NT2/D1 (cell line): ENCODE measurements at regions not wholly inside any gene's neighbourhood (a gene's known extent, or its start where the extent isn't known, plus 50 kb on each side); places are given as distances from the start of the nearest gene placed in this dataset.

Experiments used
- DNase-seq: peaks from one replicate; pipeline ENCODE4 v3.0.0-alpha.2; 2011; ENCODE audit warnings: low read depth, low spot score
- H3K27me3 ChIP-seq: 2 replicates; pipeline ENCODE4 v1.6.0; 2011; ENCODE audit warnings: mild to moderate bottlenecking; ENCODE audit not compliant: insufficient read length, insufficient read depth
- H3K36me3 ChIP-seq: 2 replicates; pipeline ENCODE4 v1.6.1; 2011; ENCODE audit warnings: mild to moderate bottlenecking, low read length, mixed read lengths; ENCODE audit not compliant: insufficient read depth, insufficient read length
- H3K4me1 ChIP-seq: 2 replicates; pipeline ENCODE4 v1.5.1; 2011; ENCODE audit not compliant: insufficient read depth, insufficient read length
- H3K4me3 ChIP-seq: 2 replicates; pipeline ENCODE4 v1.5.1; 2011; ENCODE audit warnings: low read depth; ENCODE audit not compliant: insufficient read length
- H3K9ac ChIP-seq: 2 replicates; pipeline ENCODE4 v1.6.0; 2011; ENCODE audit warnings: low read depth; ENCODE audit not compliant: insufficient read length
- H3K9me3 ChIP-seq: 2 replicates; pipeline ENCODE4 v1.5.1; 2011; ENCODE audit warnings: mild to moderate bottlenecking, low read length; ENCODE audit not compliant: insufficient read depth
- SUZ12 ChIP-seq: IDR thresholded peaks from 2 replicates; pipeline ENCODE4 v1.6.1; 2011; ENCODE audit not compliant: insufficient read length, insufficient read depth; ENCODE audit errors: extremely low read depth
- YY1 ChIP-seq: IDR thresholded peaks from 2 replicates; pipeline ENCODE4 v1.6.1; 2011; ENCODE audit not compliant: insufficient read length, insufficient read depth
- ZNF274 ChIP-seq: IDR thresholded peaks from 2 replicates; pipeline ENCODE4 v1.6.1; 2011; ENCODE audit warnings: mild to moderate bottlenecking, low read depth, low read length

DNA sequence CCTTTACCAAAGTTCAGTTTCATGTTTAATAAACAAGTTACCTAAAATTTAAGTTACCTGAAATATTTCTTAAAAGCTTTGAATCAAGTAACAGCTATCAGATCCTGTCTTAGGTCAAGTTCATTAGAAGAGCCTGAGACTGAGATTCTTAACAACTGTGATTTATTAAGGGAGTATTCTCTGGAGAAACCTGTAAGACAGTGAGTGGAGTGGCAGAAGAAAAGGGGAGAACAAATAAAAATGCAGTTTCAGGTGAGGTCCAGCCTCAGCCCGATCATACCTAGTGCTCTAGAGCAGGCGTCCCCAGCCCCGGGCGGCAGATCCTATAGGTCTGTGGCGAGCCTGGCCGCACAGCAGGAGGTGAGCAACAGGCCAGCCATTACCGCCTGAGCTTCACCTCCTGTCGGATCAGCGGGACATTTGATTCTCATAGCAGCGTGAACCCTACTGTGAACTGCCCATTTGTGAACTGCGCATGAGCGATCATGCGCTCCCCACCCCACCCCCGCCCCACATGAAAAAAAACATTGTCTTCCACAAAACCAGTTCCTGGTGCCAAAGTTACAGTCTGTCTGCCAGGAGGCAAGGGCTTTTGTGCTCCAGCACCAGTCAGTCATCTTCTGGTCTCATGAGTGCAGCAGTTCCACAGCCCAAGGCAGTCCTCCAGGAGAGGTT lies 59.2 kb upstream of the ADGRB3 start:
- Histone ChIP-seq H3K36me3 (no peaks in the 10 kb centered on the region), H3K9me3 (0 out of 2 replicates have a peak, but pooled peaks cover 4% of the 10 kb centered on the region), H3K27me3 (no peaks in the 10 kb centered on the region), H3K9ac (no peak overlapping the region), H3K4me1 (no peaks in the 10 kb centered on the region), H3K4me3 (no peak overlapping the region)
- DNase-seq = no peak
- no peak for TF ChIP-seq ZNF274
- no peak for TF ChIP-seq SUZ12
- TF ChIP-seq YY1 = no peak

DNA sequence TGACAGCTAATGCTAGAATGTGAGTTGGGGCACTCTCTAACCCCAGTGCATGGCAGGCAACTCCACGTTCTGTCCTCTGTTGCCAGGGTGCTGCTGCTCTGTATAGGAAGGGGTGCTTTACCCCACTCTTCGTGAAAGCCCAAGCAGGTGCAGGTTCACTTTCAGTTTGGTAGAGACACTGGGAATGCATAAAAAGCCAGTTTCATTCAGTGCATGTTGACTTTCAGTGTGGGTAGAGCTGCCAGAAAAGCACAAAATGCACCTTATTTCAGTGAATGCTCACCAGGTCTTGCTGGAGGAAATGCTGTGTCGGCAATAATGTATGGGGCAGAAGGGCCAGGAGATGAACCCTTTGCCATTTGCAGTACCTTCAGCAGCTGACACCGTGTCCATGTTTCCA lies 62.1 kb upstream of the ADGRB3 start:
- Histone ChIP-seq H3K36me3 (no peaks in the 10 kb centered on the region), H3K4me3 (no peak overlapping the region), H3K9me3 (0 out of 2 replicates have a peak, but pooled peaks cover 4% of the 10 kb centered on the region), H3K27me3 (no peaks in the 10 kb centered on the region), H3K4me1 (no peaks in the 10 kb centered on the region), H3K9ac (no peak overlapping the region)
- DNase-seq = no peak
- no peak for TF ChIP-seq ZNF274
- no peak for TF ChIP-seq SUZ12
- no peak for TF ChIP-seq YY1

DNA sequence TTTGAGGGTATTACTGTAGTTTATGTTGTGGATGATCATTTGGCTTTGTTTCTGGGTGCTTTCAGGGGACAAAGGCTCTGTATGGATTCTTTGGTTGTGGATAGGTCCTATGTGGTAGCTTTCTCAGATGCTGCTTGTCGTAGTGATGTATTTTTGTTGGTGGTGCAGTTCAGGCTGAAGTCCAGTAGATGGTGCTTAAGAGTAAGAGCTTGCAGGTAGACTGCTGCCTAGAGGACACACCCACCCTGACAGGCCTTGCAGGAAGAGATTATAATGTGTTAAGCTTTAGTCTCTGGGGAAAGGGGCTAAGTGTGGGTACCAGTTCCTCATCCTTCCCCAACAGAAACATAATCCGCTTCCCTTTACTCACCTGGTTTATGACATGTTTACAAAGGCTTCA lies 62.6 kb upstream of the ADGRB3 start:
- Histone ChIP-seq H3K4me3 (no peak overlapping the region), H3K9ac (no peak overlapping the region), H3K9me3 (0 out of 2 replicates have a peak, but pooled peaks cover 4% of the 10 kb centered on the region), H3K4me1 (no peaks in the 10 kb centered on the region), H3K36me3 (no peaks in the 10 kb centered on the region), H3K27me3 (no peaks in the 10 kb centered on the region)
- peak; percentile 51 for DNase-seq
- TF ChIP-seq ZNF274 (no peak), YY1 (no peak), SUZ12 (no peak)

DNA sequence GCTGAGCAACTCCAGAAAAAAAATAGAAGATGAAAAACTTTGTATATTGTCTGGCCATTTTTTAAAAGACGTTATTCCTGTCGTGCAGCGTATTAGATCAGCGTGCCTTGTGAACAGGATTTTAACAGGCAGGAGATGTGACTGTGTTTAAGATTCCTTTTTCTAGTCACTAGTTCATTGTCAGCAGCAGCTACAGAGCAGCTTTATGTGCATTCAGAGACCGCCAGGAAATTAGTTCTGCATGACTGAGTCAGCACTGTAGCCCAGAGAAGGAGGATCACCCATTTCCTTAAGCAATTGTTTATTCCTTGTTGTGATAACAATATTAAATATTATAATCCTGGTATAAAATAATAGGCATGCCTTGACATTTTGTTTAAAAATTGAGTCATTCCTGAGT lies 75.4 kb upstream of the ADGRB3 start:
- no peak for TF ChIP-seq SUZ12
- TF ChIP-seq YY1 = no peak
- no peak for TF ChIP-seq ZNF274
- DNase-seq = peak; percentile 15
- no peaks in the 10 kb centered on the region for H3K36me3 ChIP-seq
- H3K9me3 ChIP-seq = no peaks in the 10 kb centered on the region
- H3K4me1 ChIP-seq = no peaks in the 10 kb centered on the region
- no peaks in the 10 kb centered on the region for H3K27me3 ChIP-seq
- no peak overlapping the region for H3K4me3 ChIP-seq
- no peak overlapping the region for H3K9ac ChIP-seq

DNA sequence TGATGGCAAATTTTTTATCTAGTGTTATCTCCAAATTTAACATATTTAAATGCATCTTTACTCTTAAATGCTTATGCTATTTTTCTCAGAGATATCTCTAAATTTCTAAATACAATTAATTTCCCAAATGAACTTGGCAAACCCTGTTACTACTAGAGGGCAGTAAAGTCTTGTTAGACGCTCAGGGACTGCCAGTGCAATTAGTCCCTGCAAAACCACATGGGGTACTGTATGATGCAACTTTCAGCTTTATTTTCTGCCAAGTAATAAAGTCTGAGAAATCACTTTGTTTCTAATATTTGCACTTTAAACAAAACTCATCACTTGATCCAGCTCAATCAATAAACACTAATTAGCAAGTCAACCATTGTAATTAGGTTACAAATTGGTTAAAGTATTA lies 76.0 kb upstream of the ADGRB3 start:
- H3K4me3 ChIP-seq = no peak overlapping the region
- H3K9ac ChIP-seq = no peak overlapping the region
- no peaks in the 10 kb centered on the region for H3K27me3 ChIP-seq
- TF ChIP-seq SUZ12 = no peak
- TF ChIP-seq ZNF274 = no peak
- no peak for TF ChIP-seq YY1
- H3K9me3 ChIP-seq = no peaks in the 10 kb centered on the region
- H3K36me3 ChIP-seq = no peaks in the 10 kb centered on the region
- no peaks in the 10 kb centered on the region for H3K4me1 ChIP-seq
- DNase-seq = no peak

DNA sequence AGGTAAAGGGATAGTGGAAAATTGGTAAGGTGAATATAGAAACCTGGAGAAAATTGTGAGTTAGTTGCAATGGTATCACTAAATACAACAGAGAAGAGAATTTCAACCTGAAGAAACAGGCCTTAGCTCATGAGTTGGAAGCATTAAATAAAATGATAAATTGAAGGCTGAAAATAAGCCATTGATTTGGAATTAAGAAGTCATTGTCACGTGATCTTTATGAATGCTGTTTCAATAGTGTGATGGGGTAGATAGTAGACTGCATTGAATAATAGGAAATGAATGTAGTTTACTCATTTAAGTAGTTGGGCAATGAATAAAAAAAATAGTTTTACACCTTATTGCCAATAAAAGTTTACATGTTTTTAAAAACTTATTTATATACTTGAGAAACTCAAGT lies 88.5 kb upstream of the ADGRB3 start:
- H3K4me3 ChIP-seq = no peak overlapping the region
- peaks cover 6% of the 10 kb centered on the region; the same call in 1 of the 2 replicates for H3K9me3 ChIP-seq
- no peaks in the 10 kb centered on the region for H3K27me3 ChIP-seq
- TF ChIP-seq ZNF274 = no peak
- no peak for TF ChIP-seq SUZ12
- TF ChIP-seq YY1 = no peak
- DNase-seq = no peak
- H3K9ac ChIP-seq = no peak overlapping the region
- H3K36me3 ChIP-seq = no peaks in the 10 kb centered on the region
- H3K4me1 ChIP-seq = no peaks in the 10 kb centered on the region

DNA sequence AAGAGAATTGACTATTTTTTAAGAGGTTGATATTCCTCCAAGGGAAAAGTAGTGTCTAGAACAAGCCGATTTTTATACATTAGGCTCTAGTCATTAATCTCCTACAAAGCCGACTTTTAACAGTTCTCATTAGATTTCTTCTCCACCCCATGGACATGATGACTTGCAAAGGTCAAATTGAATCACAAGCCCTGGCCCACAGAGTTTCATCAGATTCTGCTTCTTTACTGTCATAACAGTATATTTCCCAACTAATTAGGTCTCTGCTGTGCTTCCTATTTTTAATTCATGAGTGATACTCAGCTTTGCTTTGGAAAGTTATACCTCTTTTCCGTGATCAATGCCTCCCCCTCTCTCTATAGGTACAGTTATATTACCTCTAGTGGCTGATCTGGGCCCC lies 90.6 kb upstream of the ADGRB3 start:
- TF ChIP-seq ZNF274 (no peak), SUZ12 (no peak), YY1 (no peak)
- DNase-seq = no peak
- H3K9me3 ChIP-seq = peaks cover 6% of the 10 kb centered on the region; the same call in 1 of the 2 replicates
- H3K9ac ChIP-seq = no peak overlapping the region
- H3K36me3 ChIP-seq = no peaks in the 10 kb centered on the region
- H3K4me1 ChIP-seq = no peaks in the 10 kb centered on the region
- H3K4me3 ChIP-seq = no peak overlapping the region
- no peaks in the 10 kb centered on the region for H3K27me3 ChIP-seq
